Stomach (tissue), 4 donors: ENCODE measurements at regions not wholly inside any gene's neighbourhood (a gene's known extent, or its start where the extent isn't known, plus 50 kb on each side); places are given as distances from the start of the nearest gene placed in this dataset.

Experiments used
- CTCF ChIP-seq, 7 experiments: fragments of 450-650 bp in 4 of 7; fragments of 200-600 bp in 3 of 7; sonication (generic) in 3 of 7; IDR thresholded peaks; one replicate each; pipeline ENCODE4 v1.5.1; 2016 to 2019; ENCODE audit warnings: antibody characterized with exemption in 7 of 7, control low read depth in 2 of 7, mild to moderate bottlenecking in 1 of 7
- POLR2AphosphoS5 ChIP-seq, 3 donors: sonication (generic); formaldehyde crosslinking; IDR thresholded peaks; one replicate each; pipeline ENCODE4 v1.6.1; 2016; ENCODE audit warnings: antibody characterized with exemption in 3 of 3

- TF ChIP-seq CTCF (IDR thresholded peaks at IDR 0.05) (no peak), POLR2AphosphoS5 (IDR thresholded peaks at IDR 0.05) (no peak)
Observed at GRCh38 chr4:134328741-134329140, 127.2 kb upstream of the PABPC4L start.
